OCI-LY3 (cell line): ENCODE measurements at regions not wholly inside any gene's neighbourhood (a gene's known extent, or its start where the extent isn't known, plus 50 kb on each side); places are given as distances from the start of the nearest gene placed in this dataset.

ENCODE experiments used
- H2AFZ ChIP-seq: fragments of 200-600, 300-600 bp; shearing (Covaris generic); 2 replicates; pipeline ENCODE4 v1.6.0; 2014; ENCODE audit warnings: antibody characterized with exemption, low read depth, low read length
- H3K27ac ChIP-seq: fragments of 200-600, 300-600 bp; sonication (generic); 2 replicates; pipeline ENCODE4 v1.5.1; 2014; ENCODE audit warnings: mild to moderate bottlenecking, low read length, moderate library complexity, mixed read lengths
- H3K27me3 ChIP-seq: fragments of 200-600, 300-600 bp; sonication (generic); 2 replicates; pipeline ENCODE4 v1.6.1; 2014; ENCODE audit warnings: low read depth, low read length, mixed read lengths
- H3K36me3 ChIP-seq: fragments of 200-600, 300-600 bp; sonication (generic); replicated peaks from 2 replicates; pipeline ENCODE3; 2014; ENCODE audit warnings: low read depth, low read length, mixed read lengths
- H3K4me1 ChIP-seq: fragments of 300-600, 200-600 bp; sonication (generic); 2 replicates; pipeline ENCODE4 v1.6.1; 2014; ENCODE audit warnings: low read length, mixed read lengths
- H3K4me2 ChIP-seq: fragments of 200-600, 300-600 bp; sonication (generic); 2 replicates; pipeline ENCODE4 v1.6.1; 2014; ENCODE audit warnings: low read length, mixed read lengths
- H3K4me3 ChIP-seq: fragments of 300-600, 200-600 bp; sonication (generic); 2 replicates; pipeline ENCODE4 v1.5.1; 2014; ENCODE audit warnings: antibody characterized with exemption, mild to moderate bottlenecking, low read length, moderate library complexity
- H3K79me2 ChIP-seq: fragments of 300-600, 200-600 bp; shearing (Covaris generic); 2 replicates; pipeline ENCODE4 v1.6.1; 2014; ENCODE audit warnings: mild to moderate bottlenecking, low read length, mixed read lengths
- H3K9ac ChIP-seq: fragments of 300-600, 200-600 bp; shearing (Covaris generic); 2 replicates; pipeline ENCODE4 v1.6.0; 2014; ENCODE audit warnings: mild to moderate bottlenecking, low read length, moderate library complexity
- H3K9me3 ChIP-seq: fragments of 200-600, 300-600 bp; shearing (Covaris generic); 2 replicates; pipeline ENCODE4 v1.6.1; 2014; ENCODE audit warnings: low read length, mixed read lengths; ENCODE audit not compliant: insufficient read depth
- H4K20me1 ChIP-seq: fragments of 200-600, 300-600 bp; sonication (generic); 2 replicates; pipeline ENCODE4 v1.6.1; 2016; ENCODE audit warnings: low read length, mixed read lengths; ENCODE audit not compliant: insufficient read depth
- CTCF ChIP-seq: fragments of 200-600, 300-600 bp; sonication (generic); IDR thresholded peaks from 2 replicates; pipeline ENCODE4 v1.5.1; 2014; ENCODE audit warnings: antibody characterized with exemption, low read length, low read depth
- EZH2phosphoT487 ChIP-seq: fragments of 200-600 bp; shearing (Covaris generic); IDR thresholded peaks from 2 replicates; pipeline ENCODE4 v1.6.1; 2018; ENCODE audit warnings: antibody characterized with exemption, mixed run types, low read depth

GRCh38 chr21:27406300-27407009 is 439.6 kb upstream of the ADAMTS5 start:
- Histone ChIP-seq H3K27me3 (no peaks in the 10 kb centered on the region), H4K20me1 (no peaks in the 10 kb centered on the region), H3K4me2 (no peak overlapping the region), H3K4me3 (no peak overlapping the region), H3K79me2 (no peaks in the 10 kb centered on the region), H3K9ac (no peak overlapping the region), H3K27ac (no peak overlapping the region), H3K4me1 (peaks cover 16% of the 10 kb centered on the region), H2AFZ (no peak overlapping the region), H3K36me3 (no peaks in the 10 kb centered on the region), H3K9me3 (no peaks in the 10 kb centered on the region)
- TF ChIP-seq CTCF (no peak), EZH2phosphoT487 (no peak)

GRCh38 chr21:27403011-27403410 is 436.1 kb upstream of the ADAMTS5 start:
- H2AFZ ChIP-seq: no peak overlapping the region
- no peak overlapping the region for H3K4me3 ChIP-seq
- no peaks in the 10 kb centered on the region for H3K79me2 ChIP-seq
- H3K4me2 ChIP-seq: no peak overlapping the region
- no peaks in the 10 kb centered on the region for H3K9me3 ChIP-seq
- H3K36me3 ChIP-seq: no peaks in the 10 kb centered on the region
- H3K27me3 ChIP-seq: no peaks in the 10 kb centered on the region
- H3K9ac ChIP-seq: no peak overlapping the region
- H3K4me1 ChIP-seq: peaks cover 31% of the 10 kb centered on the region
- TF ChIP-seq CTCF: no peak
- no peak for TF ChIP-seq EZH2phosphoT487
- no peaks in the 10 kb centered on the region for H4K20me1 ChIP-seq
- no peak overlapping the region for H3K27ac ChIP-seq

- peak overlapping the region; percentile 54; the same call in 1 of the 2 replicates for H2AFZ ChIP-seq
Observed at GRCh38 chr21:27400045-27400444, 433.2 kb upstream of the ADAMTS5 start.

GRCh38 chr21:27397578-27397977 is 430.7 kb upstream of the ADAMTS5 start:
- no peak overlapping the region for H3K4me3 ChIP-seq
- no peaks in the 10 kb centered on the region for H3K9me3 ChIP-seq
- H3K9ac ChIP-seq: no peak overlapping the region
- no peak overlapping the region for H3K4me2 ChIP-seq
- H3K27ac ChIP-seq: no peak overlapping the region
- H3K27me3 ChIP-seq: no peaks in the 10 kb centered on the region
- TF ChIP-seq EZH2phosphoT487 (no peak), CTCF (no peak)
- H2AFZ ChIP-seq: no peak overlapping the region
- no peaks in the 10 kb centered on the region for H4K20me1 ChIP-seq
- H3K79me2 ChIP-seq: no peaks in the 10 kb centered on the region
- peaks cover 15% of the 10 kb centered on the region for H3K4me1 ChIP-seq
- no peaks in the 10 kb centered on the region for H3K36me3 ChIP-seq

More at GRCh38 chr21:27400045-27400444, 433.2 kb upstream of the ADAMTS5 start:
- Histone ChIP-seq H3K4me2 (peak overlapping the region; percentile 87), H3K4me1 (peaks cover 24% of the 10 kb centered on the region), H3K36me3 (no peaks in the 10 kb centered on the region), H3K9me3 (no peaks in the 10 kb centered on the region), H3K27ac (peak overlapping the region; percentile 23; the same call in 1 of the 2 replicates), H4K20me1 (no peaks in the 10 kb centered on the region), H3K27me3 (no peaks in the 10 kb centered on the region), H3K9ac (0 out of 2 replicates have a peak overlapping the region, but pooled peaks have one; percentile 4), H3K4me3 (peak overlapping the region; percentile 62), H3K79me2 (no peaks in the 10 kb centered on the region)
- TF ChIP-seq EZH2phosphoT487: no peak
- no peak for TF ChIP-seq CTCF
